ENCODE measurements at regions not wholly inside any gene's neighbourhood (a gene's known extent, or its start where the extent isn't known, plus 50 kb on each side); places are given as distances from the start of the nearest gene placed in this dataset.
A peak's percentile ranks its signal among the peaks of the same experiment; 100 is the strongest.
"Not testable (repeated sequence)": the region's sequence is repeated elsewhere in the genome, so short reads cannot be mapped to it uniquely, and the experiment has no call there.

DNA sequence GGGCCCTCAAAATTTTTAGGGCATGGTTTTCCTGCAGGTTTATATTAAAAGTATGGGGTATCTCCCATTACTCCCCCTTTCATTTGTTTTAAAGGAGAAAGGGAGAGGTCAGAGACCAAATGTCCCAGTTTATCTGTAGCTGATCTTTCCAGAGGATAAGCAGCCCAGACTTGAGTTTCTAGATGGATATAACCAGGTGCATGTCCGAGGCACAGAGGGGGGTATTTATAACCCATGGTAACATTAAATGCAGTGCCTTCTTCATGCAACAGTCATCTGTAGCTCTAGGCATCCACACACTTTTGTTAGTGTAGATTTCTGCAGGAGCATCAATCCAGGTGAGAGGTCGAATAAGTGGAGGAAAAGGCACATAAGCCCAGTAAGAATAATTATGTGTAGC, 890.3 kb upstream of the GOT2 start:
- not testable (repeated sequence) for ATAC-seq (ENCODE audit: low read depth in 2 of 2); H3K4me1 Mint-ChIP-seq; DNase-seq; H3K27me3 Mint-ChIP-seq; H3K9me3 ChIP-seq (ENCODE audit: control insufficient read depth in 2 of 2, low read length in 2 of 2); H3K36me3 Mint-ChIP-seq; H3K4me1 ChIP-seq (ENCODE audit: control insufficient read depth, insufficient read depth, low read length, poor library complexity, severe bottlenecking); H3K27me3 ChIP-seq (ENCODE audit: control insufficient read depth, insufficient read depth, low read length); H3K4me3 Mint-ChIP-seq; H3K36me3 ChIP-seq (ENCODE audit: control insufficient read depth, insufficient read depth, low read length); H3K27ac Mint-ChIP-seq; H3K27ac ChIP-seq (ENCODE audit: insufficient read depth, low read length, poor library complexity, severe bottlenecking); H3K4me3 ChIP-seq (ENCODE audit: low read depth, low read length)
- H3K9me3 Mint-ChIP-seq: peaks cover 0 to 22% (median 5%) of the 10 kb centered on the region in 7 donors

DNA sequence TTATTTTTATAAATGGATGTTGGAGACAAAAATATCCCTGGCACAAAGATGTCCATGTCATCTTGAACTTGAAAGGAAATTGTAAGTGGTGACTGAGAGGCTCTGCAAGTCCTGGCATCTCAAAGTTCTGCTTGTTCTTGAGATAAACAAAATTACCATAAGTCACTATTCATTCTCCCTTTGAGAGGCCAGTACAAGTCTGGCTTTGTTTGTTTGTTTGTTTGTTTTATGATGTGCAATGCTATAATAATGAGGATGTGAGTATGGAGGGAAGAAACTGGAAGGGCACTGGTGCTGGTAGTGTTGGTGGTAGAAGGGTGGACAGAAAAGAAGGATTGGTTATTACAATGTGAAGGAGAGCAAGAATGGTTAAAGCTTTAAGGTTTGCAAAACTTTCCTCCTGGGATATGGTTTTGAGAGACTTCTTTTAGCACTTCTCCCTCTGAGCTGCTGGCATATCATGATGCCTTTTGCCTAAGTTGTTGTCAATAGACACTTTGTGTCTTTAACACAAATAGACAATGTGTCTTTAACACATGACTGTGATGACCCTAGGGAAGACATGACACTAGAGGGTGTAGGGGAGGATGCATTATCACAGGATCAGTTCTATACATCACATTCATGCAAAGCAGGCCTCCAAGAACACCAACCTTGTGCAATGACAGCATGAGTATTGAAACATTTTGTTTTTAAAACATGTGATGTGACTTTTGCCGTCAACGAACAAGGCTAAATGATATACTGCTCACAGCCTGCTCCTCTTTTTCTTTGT, 880.5 kb upstream of the GOT2 start:
- Mint-ChIP-seq H3K27ac (no peak overlapping the region), H3K27me3 (no peaks in the 10 kb centered on the region), H3K4me1 (no peaks in the 10 kb centered on the region), H3K9me3 (peaks cover 1 to 22% (median 15%) of the 10 kb centered on the region in 7 donors), H3K36me3 (no peaks in the 10 kb centered on the region), H3K4me3 (no peak overlapping the region)
- ATAC-seq (ENCODE audit: low read depth in 2 of 2): no peak
- H3K27ac ChIP-seq (ENCODE audit: insufficient read depth, low read length, poor library complexity, severe bottlenecking): no peak overlapping the region
- H3K4me1 ChIP-seq (ENCODE audit: control insufficient read depth, insufficient read depth, low read length, poor library complexity, severe bottlenecking): no peaks in the 10 kb centered on the region
- no peaks in the 10 kb centered on the region for H3K27me3 ChIP-seq (ENCODE audit: control insufficient read depth, insufficient read depth, low read length)
- peaks cover 3 to 7% of the 10 kb centered on the region in 2 experiments for H3K9me3 ChIP-seq (ENCODE audit: control insufficient read depth in 2 of 2, low read length in 2 of 2)
- no peaks in the 10 kb centered on the region for H3K36me3 ChIP-seq (ENCODE audit: control insufficient read depth, insufficient read depth, low read length)
- H3K4me3 ChIP-seq (ENCODE audit: low read depth, low read length): no peak overlapping the region
- no peak for DNase-seq

DNA sequence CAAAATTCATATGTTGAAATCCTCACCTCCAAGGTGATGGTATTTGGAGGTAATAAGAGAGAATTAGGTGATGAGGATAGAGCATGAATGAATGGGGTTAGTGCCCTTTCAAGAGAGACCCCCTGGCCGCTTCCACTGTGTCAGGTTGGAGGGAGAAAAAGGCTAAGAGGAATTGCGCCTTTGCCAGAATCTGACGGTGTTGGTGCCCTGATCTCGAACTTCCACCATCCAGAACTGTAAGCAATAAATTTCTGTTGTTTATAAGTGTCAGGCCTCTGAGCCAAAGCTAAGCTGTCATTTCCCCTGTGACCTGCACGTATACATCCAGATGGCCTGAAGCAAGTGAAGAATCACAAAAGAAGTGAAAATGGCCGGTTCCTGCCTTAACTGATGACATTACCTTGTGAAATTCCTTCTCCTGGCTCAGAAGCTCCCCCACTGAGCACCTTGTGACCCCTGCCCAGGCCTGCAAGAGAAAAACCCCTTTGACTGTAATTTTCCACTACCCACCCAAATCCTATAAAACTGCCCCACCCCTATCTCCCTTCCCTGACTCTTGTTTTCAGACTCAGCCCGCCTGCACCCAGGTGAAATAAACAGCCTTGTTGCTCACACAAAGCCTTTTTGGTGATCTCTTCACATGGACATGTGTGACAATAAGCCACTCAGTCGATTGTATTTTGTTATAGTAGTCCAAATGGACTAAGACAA, 878.9 kb upstream of the GOT2 start:
- H3K9me3 Mint-ChIP-seq: peaks cover under 1 to 21% (median 12%) of the 10 kb centered on the region in 7 donors
- not testable (repeated sequence) for ATAC-seq (ENCODE audit: low read depth in 2 of 2); H3K4me3 ChIP-seq (ENCODE audit: low read depth, low read length); H3K27me3 Mint-ChIP-seq; H3K4me3 Mint-ChIP-seq; H3K36me3 ChIP-seq (ENCODE audit: control insufficient read depth, insufficient read depth, low read length); H3K27ac ChIP-seq (ENCODE audit: insufficient read depth, low read length, poor library complexity, severe bottlenecking); H3K27me3 ChIP-seq (ENCODE audit: control insufficient read depth, insufficient read depth, low read length); DNase-seq; H3K4me1 Mint-ChIP-seq; H3K4me1 ChIP-seq (ENCODE audit: control insufficient read depth, insufficient read depth, low read length, poor library complexity, severe bottlenecking); H3K27ac Mint-ChIP-seq; H3K36me3 Mint-ChIP-seq; H3K9me3 ChIP-seq (ENCODE audit: control insufficient read depth in 2 of 2, low read length in 2 of 2)

DNA sequence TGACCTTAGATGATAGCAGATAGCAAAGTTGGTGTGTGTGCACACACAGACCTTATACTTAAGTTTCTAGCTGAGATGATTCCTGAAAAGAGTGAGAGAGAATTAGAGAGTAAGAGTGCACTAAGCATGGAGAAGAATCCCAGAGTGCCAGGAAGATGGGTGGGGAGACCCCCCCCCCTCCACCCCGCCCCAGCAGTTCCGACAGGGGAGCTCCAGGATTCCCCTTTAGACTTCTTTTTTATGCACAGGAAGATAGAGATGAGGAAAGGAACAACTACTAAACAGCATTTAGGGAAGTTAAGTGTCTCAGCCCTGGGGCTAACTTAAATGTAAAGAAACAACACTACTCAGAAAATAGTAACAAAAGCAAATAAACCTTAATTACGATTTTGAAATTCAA, 878.0 kb upstream of the GOT2 start:
- Histone ChIP-seq H3K27ac (ENCODE audit: insufficient read depth, low read length, poor library complexity, severe bottlenecking) (no peak overlapping the region), H3K9me3 (ENCODE audit: control insufficient read depth in 2 of 2, low read length in 2 of 2) (peaks cover 0 to 2% of the 10 kb centered on the region in 2 experiments), H3K4me1 (ENCODE audit: control insufficient read depth, insufficient read depth, low read length, poor library complexity, severe bottlenecking) (no peaks in the 10 kb centered on the region), H3K27me3 (ENCODE audit: control insufficient read depth, insufficient read depth, low read length) (no peaks in the 10 kb centered on the region), H3K36me3 (ENCODE audit: control insufficient read depth, insufficient read depth, low read length) (no peaks in the 10 kb centered on the region), H3K4me3 (ENCODE audit: low read depth, low read length) (no peak overlapping the region)
- H3K36me3 Mint-ChIP-seq: no peaks in the 10 kb centered on the region
- ATAC-seq (ENCODE audit: low read depth in 2 of 2) (no peak), DNase-seq (no peak)
- H3K4me1 Mint-ChIP-seq: no peaks in the 10 kb centered on the region
- no peaks in the 10 kb centered on the region for H3K27me3 Mint-ChIP-seq
- peak overlapping the region in 1 of 4 donors; percentile 17 for H3K4me3 Mint-ChIP-seq
- H3K9me3 Mint-ChIP-seq: peaks cover 0 to 19% (median 14%) of the 10 kb centered on the region in 7 donors
- H3K27ac Mint-ChIP-seq: no peak overlapping the region

DNA sequence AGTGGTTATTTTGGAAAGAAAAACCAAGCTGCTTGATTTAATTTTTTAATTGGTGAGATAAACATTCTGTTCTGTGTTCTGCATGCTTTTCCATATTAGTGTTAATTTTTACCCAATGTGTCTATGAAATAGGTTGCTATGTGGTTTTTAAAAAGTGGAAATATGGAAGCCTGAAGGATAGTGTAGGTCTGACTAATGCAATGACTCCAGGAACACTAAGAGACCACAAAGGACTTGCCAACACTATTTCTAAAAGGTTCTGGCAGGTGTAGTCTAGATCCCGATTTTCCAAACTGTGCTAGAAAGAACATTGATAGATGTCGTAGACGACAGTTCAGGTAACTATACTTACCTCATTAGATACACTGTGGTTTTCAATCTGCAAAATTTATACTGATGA, 877.4 kb upstream of the GOT2 start:
- Histone ChIP-seq H3K27ac (ENCODE audit: insufficient read depth, low read length, poor library complexity, severe bottlenecking) (no peak overlapping the region), H3K27me3 (ENCODE audit: control insufficient read depth, insufficient read depth, low read length) (no peaks in the 10 kb centered on the region), H3K4me3 (ENCODE audit: low read depth, low read length) (no peak overlapping the region), H3K36me3 (ENCODE audit: control insufficient read depth, insufficient read depth, low read length) (no peaks in the 10 kb centered on the region), H3K9me3 (ENCODE audit: control insufficient read depth in 2 of 2, low read length in 2 of 2) (peaks cover 0 to 2% of the 10 kb centered on the region in 2 experiments), H3K4me1 (ENCODE audit: control insufficient read depth, insufficient read depth, low read length, poor library complexity, severe bottlenecking) (no peaks in the 10 kb centered on the region)
- Mint-ChIP-seq H3K9me3 (peaks cover 0 to 18% (median 11%) of the 10 kb centered on the region in 7 donors), H3K27ac (no peak overlapping the region), H3K4me3 (peak overlapping the region in 1 of 4 donors; percentile 17), H3K27me3 (no peaks in the 10 kb centered on the region), H3K36me3 (no peaks in the 10 kb centered on the region), H3K4me1 (no peaks in the 10 kb centered on the region)
- ATAC-seq (ENCODE audit: low read depth in 2 of 2) (no peak), DNase-seq (no peak)

DNA sequence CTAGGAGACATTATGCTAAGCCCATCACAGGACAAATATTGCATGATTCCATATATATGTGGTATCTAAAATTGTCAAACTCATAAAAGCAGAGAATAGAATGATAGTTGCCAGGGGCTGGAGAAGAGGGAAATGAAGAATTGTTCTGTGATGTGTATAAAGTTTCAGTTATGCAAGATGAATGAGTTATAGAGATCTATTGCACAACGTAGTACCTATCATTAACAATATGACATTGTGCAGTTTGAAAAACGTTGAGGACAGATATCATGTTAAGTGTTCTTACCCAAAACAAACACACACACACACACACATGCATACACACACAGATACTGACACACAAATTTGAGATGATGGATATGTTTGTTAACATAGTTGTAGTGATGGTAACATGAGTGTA, 871.6 kb upstream of the GOT2 start:
- Mint-ChIP-seq H3K4me3 (no peak overlapping the region), H3K9me3 (peaks cover 0 to 14% (median 3%) of the 10 kb centered on the region in 7 donors), H3K4me1 (no peaks in the 10 kb centered on the region), H3K36me3 (no peaks in the 10 kb centered on the region), H3K27ac (no peak overlapping the region), H3K27me3 (no peaks in the 10 kb centered on the region)
- no peak for ATAC-seq (ENCODE audit: low read depth in 2 of 2)
- Histone ChIP-seq H3K27ac (ENCODE audit: insufficient read depth, low read length, poor library complexity, severe bottlenecking) (no peak overlapping the region), H3K27me3 (ENCODE audit: control insufficient read depth, insufficient read depth, low read length) (no peaks in the 10 kb centered on the region), H3K4me1 (ENCODE audit: control insufficient read depth, insufficient read depth, low read length, poor library complexity, severe bottlenecking) (no peaks in the 10 kb centered on the region), H3K9me3 (ENCODE audit: control insufficient read depth in 2 of 2, low read length in 2 of 2) (no peaks in the 10 kb centered on the region), H3K36me3 (ENCODE audit: control insufficient read depth, insufficient read depth, low read length) (no peaks in the 10 kb centered on the region), H3K4me3 (ENCODE audit: low read depth, low read length) (no peak overlapping the region)
- no peak for DNase-seq

DNA sequence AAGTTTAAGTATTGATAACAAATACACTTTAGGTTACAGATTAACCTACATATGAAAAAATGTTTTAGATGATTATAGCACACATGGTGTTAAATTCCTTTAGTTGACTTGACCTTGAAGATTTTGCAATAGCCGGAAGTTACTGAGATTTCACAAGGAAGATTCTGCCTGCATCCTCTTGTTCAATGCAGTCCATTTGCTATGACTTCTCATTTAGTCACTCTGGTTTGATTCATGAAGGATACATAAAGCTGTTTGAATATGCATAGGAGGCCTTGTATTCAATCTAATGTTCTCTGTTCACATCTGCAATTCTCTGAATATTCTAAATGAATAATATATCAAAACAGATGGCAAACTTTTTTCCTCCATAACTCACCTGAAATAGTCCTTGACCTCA, 870.2 kb upstream of the GOT2 start:
- H3K27me3 Mint-ChIP-seq: no peaks in the 10 kb centered on the region

DNA sequence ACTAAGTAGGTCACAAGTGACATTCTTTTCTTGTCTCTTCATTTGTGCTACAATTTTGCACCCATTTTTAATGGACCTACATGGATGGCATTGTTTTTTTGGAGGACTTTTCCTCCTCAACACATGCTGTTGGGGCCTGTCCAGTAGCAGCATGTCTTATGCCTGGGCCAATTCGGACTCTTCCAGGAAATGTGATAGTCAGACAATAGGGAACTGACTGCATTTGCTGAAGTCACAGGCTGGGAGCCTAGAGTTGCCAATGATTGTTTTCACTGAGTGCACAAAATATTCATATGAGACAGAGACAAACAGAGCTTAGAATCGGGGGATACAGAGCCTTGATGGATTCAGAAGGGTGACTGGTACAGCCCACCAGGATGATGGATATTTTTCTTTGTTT, 867.3 kb upstream of the GOT2 start:
- ATAC-seq (ENCODE audit: low read depth in 2 of 2): no peak
- no peak overlapping the region for H3K27ac Mint-ChIP-seq
- H3K4me1 Mint-ChIP-seq: no peaks in the 10 kb centered on the region
- no peaks in the 10 kb centered on the region for H3K9me3 ChIP-seq (ENCODE audit: control insufficient read depth in 2 of 2, low read length in 2 of 2)
- H3K36me3 Mint-ChIP-seq: no peaks in the 10 kb centered on the region
- no peaks in the 10 kb centered on the region for H3K36me3 ChIP-seq (ENCODE audit: control insufficient read depth, insufficient read depth, low read length)
- no peak overlapping the region for H3K27ac ChIP-seq (ENCODE audit: insufficient read depth, low read length, poor library complexity, severe bottlenecking)
- H3K27me3 Mint-ChIP-seq: no peaks in the 10 kb centered on the region
- H3K4me3 ChIP-seq (ENCODE audit: low read depth, low read length): no peak overlapping the region
- peaks cover 0 to 14% (median 3%) of the 10 kb centered on the region in 7 donors for H3K9me3 Mint-ChIP-seq
- no peaks in the 10 kb centered on the region for H3K4me1 ChIP-seq (ENCODE audit: control insufficient read depth, insufficient read depth, low read length, poor library complexity, severe bottlenecking)
- no peak overlapping the region for H3K4me3 Mint-ChIP-seq
- no peak for DNase-seq
- H3K27me3 ChIP-seq (ENCODE audit: control insufficient read depth, insufficient read depth, low read length): no peaks in the 10 kb centered on the region

More for the DNA sequence above, 870.2 kb upstream of the GOT2 start:
- no peak overlapping the region for H3K27ac Mint-ChIP-seq
- no peaks in the 10 kb centered on the region for H3K9me3 ChIP-seq (ENCODE audit: control insufficient read depth in 2 of 2, low read length in 2 of 2)
- H3K4me1 Mint-ChIP-seq: no peaks in the 10 kb centered on the region
- H3K4me1 ChIP-seq (ENCODE audit: control insufficient read depth, insufficient read depth, low read length, poor library complexity, severe bottlenecking): no peaks in the 10 kb centered on the region
- no peak overlapping the region for H3K4me3 Mint-ChIP-seq
- no peaks in the 10 kb centered on the region for H3K36me3 ChIP-seq (ENCODE audit: control insufficient read depth, insufficient read depth, low read length)
- H3K36me3 Mint-ChIP-seq: no peaks in the 10 kb centered on the region
- H3K4me3 ChIP-seq (ENCODE audit: low read depth, low read length): no peak overlapping the region
- no peak overlapping the region for H3K27ac ChIP-seq (ENCODE audit: insufficient read depth, low read length, poor library complexity, severe bottlenecking)
- DNase-seq (no peak), ATAC-seq (ENCODE audit: low read depth in 2 of 2) (no peak)
- H3K27me3 ChIP-seq (ENCODE audit: control insufficient read depth, insufficient read depth, low read length): no peaks in the 10 kb centered on the region
- H3K9me3 Mint-ChIP-seq: peaks cover 0 to 14% (median 3%) of the 10 kb centered on the region in 7 donors

Data from CD4-positive, CD25-positive, alpha-beta regulatory T cell (primary cell).